ENCODE measurements at regions not wholly inside any gene's neighbourhood (a gene's known extent, or its start where the extent isn't known, plus 50 kb on each side); places are given as distances from the start of the nearest gene placed in this dataset.

- Histone ChIP-seq H3K27ac (no peak overlapping the region), H3K9me3 (no peaks in the 10 kb centered on the region), H3K4me3 (no peak overlapping the region), H3K27me3 (peaks cover 0 to 11% (median 0%) of the 10 kb centered on the region in 4 donors), H3K4me1 (no peaks in the 10 kb centered on the region), H3K36me3 (no peaks in the 10 kb centered on the region)
- DNase-seq = no peak
- intact Hi-C loops (cut with DNase I) = no loop called here
- WGBS, 2 donors = 83 to 92% methylated on average over 1 to 7 of the region's 7 CpGs
- TF ChIP-seq CTCF (IDR thresholded peaks at IDR 0.05) (no peak), POLR2A (IDR thresholded peaks at IDR 0.05) (no peak)
Measured at GRCh38 chr2:10224734-10225133, 78.0 kb upstream of the HPCAL1 start.

GRCh38 chr2:10225291-10226037, 77.2 kb upstream of the HPCAL1 start:
- Histone ChIP-seq H3K27ac (no peak overlapping the region), H3K4me3 (no peak overlapping the region), H3K4me1 (no peaks in the 10 kb centered on the region), H3K9me3 (no peaks in the 10 kb centered on the region), H3K27me3 (peaks cover 0 to 11% (median 0%) of the 10 kb centered on the region in 4 donors), H3K36me3 (no peaks in the 10 kb centered on the region)
- intact Hi-C loops (cut with DNase I) = no loop called here
- TF ChIP-seq POLR2A (IDR thresholded peaks at IDR 0.05) (no peak), CTCF (IDR thresholded peaks at IDR 0.05) (no peak)
- DNase-seq = no peak
- 68 to 76% methylated on average over 5 to 8 of the region's 15 CpGs for WGBS, 2 donors

- H3K27ac ChIP-seq = no peak overlapping the region
- WGBS, 2 donors = 87 to 89% methylated on average over 8 to 19 of the region's 19 CpGs
- intact Hi-C loops (cut with DNase I) = no loop called here
- H3K36me3 ChIP-seq = no peaks in the 10 kb centered on the region
- no peak overlapping the region for H3K4me3 ChIP-seq
- peaks cover 0 to 10% (median 0%) of the 10 kb centered on the region in 4 donors for H3K27me3 ChIP-seq
- TF ChIP-seq CTCF (IDR thresholded peaks at IDR 0.05) (no peak), POLR2A (IDR thresholded peaks at IDR 0.05) (no peak)
- no peaks in the 10 kb centered on the region for H3K9me3 ChIP-seq
- no peaks in the 10 kb centered on the region for H3K4me1 ChIP-seq
- DNase-seq = no peak
Measured at GRCh38 chr2:10226038-10226724, 76.5 kb upstream of the HPCAL1 start.

GRCh38 chr2:10228611-10229365, 73.9 kb upstream of the HPCAL1 start:
- intact Hi-C loops (cut with DNase I) = no loop called here
- no peaks in the 10 kb centered on the region for H3K9me3 ChIP-seq
- no peak for TF ChIP-seq CTCF (IDR thresholded peaks at IDR 0.05)
- TF ChIP-seq POLR2A (IDR thresholded peaks at IDR 0.05) = no peak
- no peak overlapping the region for H3K27ac ChIP-seq
- H3K4me1 ChIP-seq = no peaks in the 10 kb centered on the region
- H3K4me3 ChIP-seq = no peak overlapping the region
- H3K27me3 ChIP-seq = no peaks in the 10 kb centered on the region
- H3K36me3 ChIP-seq = no peaks in the 10 kb centered on the region
- 50 to 70% methylated on average over 2 of the region's 20 CpGs for WGBS, 2 donors
- no peak for DNase-seq
